Skin epidermis (tissue), 12 donors: ENCODE measurements at regions not wholly inside any gene's neighbourhood (a gene's known extent, or its start where the extent isn't known, plus 50 kb on each side); places are given as distances from the start of the nearest gene placed in this dataset.

ENCODE experiments used
- H3K27ac ChIP-seq, 21 experiments: fragments of 200-600 bp; sonication (generic) in 11 of 21; one replicate each; pipeline ENCODE4 v1.5.0; 2020; ENCODE audit warnings: mild to moderate bottlenecking in 3 of 21, inconsistent platforms in 2 of 21, moderate library complexity in 2 of 21
- H3K4me3 ChIP-seq, 7 experiments: fragments of 200-600 bp; sonication (generic) in 2 of 7; one replicate each; pipeline ENCODE4 v1.5.0; 2020; ENCODE audit warnings: inconsistent platforms in 2 of 7, mild to moderate bottlenecking in 2 of 7, moderate library complexity in 1 of 7

DNA sequence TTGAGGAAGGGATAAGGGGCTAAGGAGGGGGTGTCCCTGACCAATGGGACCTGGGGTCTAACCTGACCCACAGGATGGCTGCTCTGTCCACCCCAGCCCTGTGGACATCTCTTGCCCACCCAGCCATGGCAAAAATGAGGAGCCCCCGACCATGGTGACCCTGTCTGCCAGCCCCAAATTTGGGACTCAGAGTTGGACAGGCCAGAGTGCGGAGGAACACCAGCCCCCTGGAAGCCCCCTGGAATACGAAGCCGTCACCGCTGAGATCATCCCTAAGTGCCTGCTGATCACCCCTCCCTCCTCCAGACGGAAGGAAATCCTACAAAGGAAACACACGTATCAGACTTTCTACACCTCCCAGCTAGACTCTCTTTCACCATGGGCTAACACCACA, 119.3 kb downstream of the SIK1 start:
- H3K27ac ChIP-seq, result peak overlapping the region in 19 of 21 experiments; percentile 2 to 83 (median 61)
- H3K4me3 ChIP-seq, result no peak overlapping the region

DNA sequence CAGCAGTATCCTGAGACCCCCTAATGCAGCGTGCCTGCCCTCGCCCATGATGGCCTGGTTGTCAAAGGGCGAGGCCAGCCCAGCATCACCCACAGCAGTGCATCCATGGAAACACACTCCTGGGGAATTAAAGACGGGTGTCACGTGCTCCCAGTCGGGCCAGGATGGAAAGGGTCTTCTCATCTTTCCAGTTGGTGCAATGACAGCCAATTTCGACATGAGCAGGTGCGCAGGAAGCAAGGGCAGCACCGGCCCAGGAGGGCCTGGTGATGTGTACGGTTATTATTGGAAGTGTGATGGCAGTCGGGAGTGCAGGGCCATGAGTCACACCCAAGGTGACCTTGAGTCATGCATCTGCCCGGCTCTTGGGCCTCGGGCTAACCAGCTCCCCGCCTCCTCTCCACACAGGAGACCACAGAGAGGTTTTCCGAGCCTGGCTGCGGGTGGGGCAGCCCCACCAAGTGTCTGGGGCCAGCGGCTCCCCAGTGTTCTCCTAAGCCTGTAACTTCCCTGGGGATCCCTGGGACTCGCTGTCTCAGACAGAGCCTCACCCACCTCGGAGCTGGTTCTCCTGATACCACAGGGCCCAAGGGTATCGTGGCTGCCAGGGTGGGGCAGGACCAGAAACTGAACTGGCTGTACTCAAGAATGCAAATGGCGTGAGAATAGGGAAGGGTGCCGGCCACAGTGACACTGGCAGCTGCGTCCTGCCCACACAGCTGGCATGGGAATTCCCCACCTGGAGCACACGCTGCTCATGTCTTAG, 119.8 kb downstream of the SIK1 start:
- H3K27ac ChIP-seq, result peak overlapping the region in 19 of 21 experiments; percentile 2 to 83 (median 61)
- H3K4me3 ChIP-seq, result no peak overlapping the region

GRCh38 chr21:43306391-43306790, 120.5 kb downstream of the SIK1 start:
- H3K27ac ChIP-seq, result peak overlapping the region in 9 of 21 experiments; percentile 12 to 83 (median 61)
- H3K4me3 ChIP-seq, result no peak overlapping the region

- no peak overlapping the region for H3K4me3 ChIP-seq
- peak overlapping the region in 4 of 21 experiments; percentile 12 to 83 (median 66) for H3K27ac ChIP-seq
Measured at GRCh38 chr21:43305811-43306311, 121.1 kb downstream of the SIK1 start.

DNA sequence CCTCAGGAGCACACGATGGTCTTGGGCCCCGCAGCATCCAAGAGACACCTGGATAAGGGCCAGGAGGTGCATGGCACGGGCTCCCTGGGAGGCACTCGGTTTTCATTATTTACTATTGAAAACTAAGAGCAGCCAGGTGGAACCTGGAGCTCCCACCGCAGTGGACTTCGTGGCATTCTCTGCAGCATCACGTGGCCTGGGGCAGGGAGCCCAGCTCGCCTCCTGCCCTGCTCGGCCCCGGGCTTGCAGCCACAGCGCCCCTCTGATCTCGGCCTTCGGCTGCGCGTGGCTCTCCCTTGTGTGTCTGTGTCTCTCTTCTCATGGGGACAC, 121.6 kb downstream of the SIK1 start:
- Histone ChIP-seq H3K27ac (no peak overlapping the region), H3K4me3 (no peak overlapping the region)

- Histone ChIP-seq H3K4me3 (no peak overlapping the region), H3K27ac (peak overlapping the region in 3 of 21 experiments; percentile 9 to 54 (median 22))
Measured at GRCh38 chr21:43304621-43305335, 122.2 kb downstream of the SIK1 start.

DNA sequence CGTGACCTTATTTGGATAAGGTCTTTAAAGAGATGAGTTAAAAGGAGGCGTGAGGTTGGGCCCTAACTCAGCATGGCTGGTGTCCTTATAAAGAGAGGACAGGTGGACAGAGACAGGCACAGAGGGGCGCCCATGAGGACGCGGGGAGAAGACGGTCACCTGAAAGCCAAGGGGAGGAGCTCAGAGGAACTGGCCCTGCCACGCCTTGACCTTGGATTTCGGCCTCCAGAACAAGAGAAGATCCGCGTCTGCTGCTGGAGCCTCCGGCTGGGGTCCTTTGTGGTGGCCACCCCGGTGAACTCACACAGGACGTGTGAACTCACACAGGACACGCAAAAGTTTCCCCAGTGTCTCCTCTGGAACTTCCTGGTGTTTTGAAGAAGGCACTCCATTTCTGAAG, 122.7 kb downstream of the SIK1 start:
- Histone ChIP-seq H3K27ac (peak overlapping the region in 3 of 21 experiments; percentile 9 to 54 (median 22)), H3K4me3 (no peak overlapping the region)

DNA sequence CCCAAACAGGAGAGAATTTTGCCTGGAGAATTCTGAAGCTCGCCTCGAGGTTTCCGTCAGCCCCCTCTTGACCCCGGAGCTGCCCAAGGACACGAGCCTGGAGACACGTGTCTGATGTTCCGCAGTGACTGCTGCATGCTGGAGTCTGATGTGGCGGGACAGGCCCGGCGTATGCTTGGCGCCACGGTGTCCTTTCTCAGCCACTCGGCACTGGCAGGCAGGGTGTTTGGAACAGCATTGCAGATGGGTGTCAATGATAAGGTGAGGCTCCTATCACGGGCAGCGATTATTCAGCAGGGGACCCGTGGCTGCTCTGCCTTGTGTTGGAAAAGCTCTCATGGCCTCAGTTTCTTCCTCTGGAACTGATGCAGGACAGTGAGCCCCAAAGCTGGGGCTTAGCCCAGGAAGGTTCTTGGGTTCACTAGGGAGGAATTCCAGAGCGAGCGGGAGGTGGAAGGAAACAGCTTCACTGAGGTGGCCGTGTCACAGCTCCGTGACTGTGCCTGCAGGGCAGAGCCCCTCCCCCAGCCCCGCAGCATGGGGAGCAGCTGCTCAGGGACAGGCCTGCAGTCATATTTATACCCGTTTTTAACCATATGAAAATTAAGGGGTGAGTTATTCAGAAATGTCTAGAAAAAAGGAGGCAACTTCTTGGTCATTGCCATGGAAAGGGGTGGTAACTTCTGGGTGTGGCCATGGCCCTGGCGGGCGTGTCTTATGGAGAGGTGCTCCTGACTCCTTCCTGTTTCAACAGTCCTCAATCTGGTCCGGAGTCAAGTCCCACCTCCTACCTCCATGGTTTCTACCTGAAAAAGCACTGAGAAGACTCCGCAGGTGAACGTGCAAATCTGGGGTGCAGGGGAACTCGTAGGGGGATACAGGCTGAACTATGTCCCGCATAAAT, 123.4 kb downstream of the SIK1 start:
- H3K4me3 ChIP-seq, result no peak overlapping the region
- H3K27ac ChIP-seq, result peak overlapping the region in 6 of 21 experiments; percentile 9 to 85 (median 41)

DNA sequence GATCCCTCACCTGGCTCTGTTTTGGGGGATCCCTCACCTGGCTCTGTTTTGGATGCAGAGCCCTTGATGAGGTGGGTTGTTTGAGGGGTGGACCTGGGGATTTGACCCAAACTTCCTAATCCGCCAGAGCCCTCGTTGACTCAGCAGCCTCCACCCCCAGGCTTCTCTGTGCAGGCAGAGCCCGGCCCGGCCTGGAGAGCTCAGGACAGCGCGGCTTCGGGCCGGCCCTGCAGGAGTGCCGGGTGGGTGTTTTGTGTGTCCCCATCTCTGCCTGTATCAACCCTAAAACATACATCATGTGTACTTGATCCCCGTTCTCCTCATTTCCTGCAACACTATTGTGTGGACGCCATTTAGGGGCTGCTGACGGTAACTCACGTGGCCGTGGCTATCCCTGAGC, 124.2 kb downstream of the SIK1 start:
- H3K4me3 ChIP-seq, result no peak overlapping the region
- H3K27ac ChIP-seq, result peak overlapping the region in 4 of 21 experiments; percentile 59 to 91 (median 82)

DNA sequence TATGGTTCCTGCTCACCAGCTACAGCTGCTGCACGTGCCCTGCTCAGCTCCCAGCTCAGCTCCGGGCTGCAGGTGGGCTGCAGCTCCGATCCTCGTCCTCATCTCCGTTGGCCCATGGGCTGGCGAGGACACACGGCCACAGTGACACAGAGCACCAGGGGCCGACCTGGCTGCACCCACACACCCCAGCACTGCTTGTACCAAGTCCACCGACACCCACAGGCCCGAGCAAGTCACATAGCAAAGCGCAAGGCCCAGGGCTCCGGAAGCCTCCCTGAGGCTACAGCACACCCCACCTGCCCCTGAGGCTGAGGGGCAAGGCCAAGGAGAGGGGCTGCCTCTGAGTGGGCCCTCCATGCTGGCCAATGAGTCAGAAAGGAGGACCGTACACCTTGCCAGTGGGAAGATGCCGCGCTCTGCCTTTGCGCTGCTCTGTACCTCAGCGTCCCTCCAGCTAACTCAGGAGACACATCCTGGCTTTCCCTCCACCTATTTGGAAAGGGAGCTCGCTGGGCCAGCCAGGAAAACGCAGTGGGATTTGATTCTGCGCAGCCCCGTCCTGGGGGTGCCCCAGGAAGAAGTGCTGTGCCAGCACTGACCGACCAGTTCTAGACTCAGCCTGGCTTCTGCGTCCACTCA, 124.8 kb downstream of the SIK1 start:
- H3K27ac ChIP-seq, result peak overlapping the region in 15 of 21 experiments; percentile 44 to 91 (median 82)

DNA sequence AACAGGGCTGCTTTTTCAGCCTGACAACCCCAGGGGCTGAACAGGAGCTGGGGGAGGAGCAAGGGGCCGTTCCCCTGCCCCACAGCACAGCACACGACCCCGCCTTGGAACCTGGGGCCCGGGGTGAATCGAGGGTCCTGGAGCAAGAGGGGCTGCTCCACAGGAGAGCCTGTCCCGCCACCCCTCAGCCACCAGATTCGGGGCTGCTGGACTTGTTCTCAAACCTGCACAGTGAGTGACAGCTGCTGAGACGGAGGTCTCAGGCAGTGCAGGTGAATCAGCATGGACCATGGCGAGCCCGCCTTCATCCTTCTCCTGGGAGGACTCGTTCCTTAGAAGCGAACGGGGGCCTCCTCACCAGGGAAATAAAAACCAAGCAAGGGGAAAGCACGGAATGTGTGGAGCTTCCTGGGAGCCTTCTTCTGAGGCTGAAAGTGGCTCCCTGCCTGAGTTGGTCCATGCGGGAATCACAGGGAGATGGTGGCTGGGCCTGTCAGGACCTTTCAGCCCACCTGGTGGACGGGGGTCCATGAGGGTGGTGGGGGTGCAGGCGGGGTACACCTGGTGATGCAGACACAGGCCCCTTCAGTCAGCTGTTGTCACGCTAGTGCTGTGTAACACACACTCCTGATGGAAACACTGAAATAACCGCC, 125.4 kb downstream of the SIK1 start:
- H3K27ac ChIP-seq, result peak overlapping the region in 19 of 21 experiments; percentile 30 to 91 (median 80)
- H3K4me3 ChIP-seq, result no peak overlapping the region

More for the DNA sequence above, 124.8 kb downstream of the SIK1 start:
- H3K4me3 ChIP-seq, result no peak overlapping the region

DNA sequence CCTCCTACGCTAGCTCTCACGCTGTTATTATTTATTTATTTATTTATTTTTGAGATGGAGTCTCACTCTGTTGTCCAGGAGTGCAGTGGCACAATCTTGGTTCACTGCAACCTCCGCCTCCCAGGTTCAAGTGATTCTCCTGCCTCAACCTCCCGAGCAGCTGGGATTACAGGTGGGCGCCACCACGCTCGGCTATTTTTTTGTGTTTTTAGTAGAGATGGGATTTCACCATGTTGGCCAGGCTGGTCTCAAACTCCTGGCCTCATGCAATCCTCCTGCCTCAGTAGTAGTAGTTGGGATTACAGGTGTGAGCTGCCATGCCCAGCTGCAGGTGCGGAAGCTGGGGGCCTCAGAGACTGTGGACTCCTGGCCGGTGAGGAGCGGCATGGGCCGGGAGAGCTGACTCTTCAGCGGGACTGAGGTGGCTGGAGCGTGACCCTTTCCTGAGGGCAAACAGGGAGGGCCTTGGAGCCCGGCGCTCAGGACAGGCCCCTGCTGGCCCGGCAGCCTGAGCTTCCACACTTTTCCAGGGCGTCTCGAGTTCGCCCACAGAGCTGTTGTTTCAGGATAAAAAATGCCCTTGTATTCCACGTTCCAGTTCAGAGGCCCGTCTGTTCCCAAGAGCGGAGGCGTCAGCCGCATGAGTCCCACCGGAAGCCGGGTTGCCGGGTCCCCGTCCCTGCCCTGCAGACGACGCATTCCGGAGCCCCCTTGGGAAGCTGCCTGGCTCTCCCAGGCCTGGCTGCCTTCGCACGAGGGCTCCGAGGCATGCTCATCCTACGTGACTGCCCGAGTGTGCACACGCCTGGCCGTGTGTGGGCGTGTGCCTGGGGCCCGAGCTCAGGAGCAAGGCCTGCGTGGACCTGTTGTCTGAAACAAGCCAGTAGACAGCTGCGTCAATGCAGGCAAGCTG, 126.2 kb downstream of the SIK1 start:
- H3K4me3 ChIP-seq, result no peak overlapping the region
- peak overlapping the region in 20 of 21 experiments; percentile 30 to 91 (median 80) for H3K27ac ChIP-seq

DNA sequence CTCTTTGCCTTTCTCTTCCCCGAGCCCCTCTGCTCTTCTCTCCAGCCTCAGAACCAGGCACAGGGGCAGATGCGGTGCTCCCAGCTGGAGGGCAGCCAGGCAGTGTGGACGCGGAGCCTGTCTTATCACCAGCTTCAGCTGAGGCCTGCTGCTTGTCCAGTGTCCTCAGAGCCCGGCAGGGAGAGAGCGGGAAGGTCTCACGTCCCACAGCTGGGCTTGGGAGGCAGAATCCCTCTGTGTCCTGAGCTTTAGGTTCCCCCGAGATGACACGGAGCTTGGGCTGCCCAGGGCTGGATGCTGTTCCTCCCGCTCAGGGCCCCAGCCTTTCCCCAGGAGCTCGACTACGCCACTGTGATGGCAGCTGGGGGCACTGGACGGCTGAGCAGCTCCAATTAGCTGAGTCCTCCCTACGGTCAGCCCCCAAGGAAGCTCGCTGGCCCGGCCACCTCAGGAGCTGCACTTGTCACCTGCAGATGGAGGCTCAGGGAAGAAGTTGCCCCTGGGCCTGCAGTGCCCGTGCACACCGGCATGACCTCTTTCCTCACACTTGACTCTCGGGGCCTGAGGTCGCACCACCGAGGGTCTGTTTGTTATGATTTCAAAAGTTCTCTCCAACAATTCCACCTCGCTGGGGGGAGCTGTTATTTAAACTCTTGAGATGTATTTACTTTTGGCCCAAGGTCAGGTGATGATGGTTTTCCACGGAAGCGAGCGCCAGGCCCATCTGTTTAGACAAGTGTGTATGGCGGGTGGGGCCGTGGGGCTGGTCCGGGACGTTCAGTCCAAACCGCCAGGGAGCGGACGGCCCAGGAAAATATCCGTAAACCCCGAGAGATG, 127.3 kb downstream of the SIK1 start:
- H3K27ac ChIP-seq, result peak overlapping the region in 4 of 21 experiments; percentile 6 to 91 (median 23)
- H3K4me3 ChIP-seq, result no peak overlapping the region

DNA sequence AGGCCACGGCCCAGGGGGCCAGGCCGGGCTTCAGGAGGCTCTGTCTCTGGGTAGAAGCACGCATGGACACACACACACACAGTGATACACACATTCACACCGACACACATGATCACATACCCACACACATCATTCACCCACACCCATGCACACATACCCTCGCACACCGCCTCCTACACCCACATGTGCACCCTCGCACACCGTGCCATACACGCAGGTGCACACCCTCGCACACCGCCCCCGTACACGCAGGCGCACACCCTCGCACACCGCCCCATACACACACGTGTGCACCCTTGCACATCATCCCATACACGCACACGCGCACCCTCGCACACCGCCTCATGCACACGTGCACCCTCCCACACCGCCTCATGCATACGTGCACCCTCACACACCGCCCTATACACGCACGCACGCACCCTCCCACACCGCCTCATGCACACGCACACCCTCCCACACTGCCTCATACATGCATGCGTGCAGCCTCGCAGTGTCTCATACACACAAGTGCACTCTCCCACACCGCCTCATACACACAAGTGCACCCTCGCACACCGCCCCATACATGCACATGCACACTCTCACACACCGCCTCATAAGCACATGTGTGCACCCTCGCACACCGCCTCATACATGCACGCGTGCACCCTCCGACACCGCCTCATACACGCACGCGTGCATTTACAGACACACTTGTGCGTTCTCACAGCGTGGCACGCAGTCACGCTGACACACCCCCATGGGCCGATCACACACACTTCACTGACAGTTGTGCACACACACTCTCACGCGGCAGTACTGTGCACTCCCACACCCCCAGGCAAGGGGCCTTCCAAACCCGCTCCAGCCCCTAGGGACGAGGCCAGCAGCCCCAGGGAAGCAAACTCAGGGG, 128.1 kb downstream of the SIK1 start:
- Histone ChIP-seq H3K27ac (peak overlapping the region in 1 of 21 experiments; percentile 8), H3K4me3 (no peak overlapping the region)

DNA sequence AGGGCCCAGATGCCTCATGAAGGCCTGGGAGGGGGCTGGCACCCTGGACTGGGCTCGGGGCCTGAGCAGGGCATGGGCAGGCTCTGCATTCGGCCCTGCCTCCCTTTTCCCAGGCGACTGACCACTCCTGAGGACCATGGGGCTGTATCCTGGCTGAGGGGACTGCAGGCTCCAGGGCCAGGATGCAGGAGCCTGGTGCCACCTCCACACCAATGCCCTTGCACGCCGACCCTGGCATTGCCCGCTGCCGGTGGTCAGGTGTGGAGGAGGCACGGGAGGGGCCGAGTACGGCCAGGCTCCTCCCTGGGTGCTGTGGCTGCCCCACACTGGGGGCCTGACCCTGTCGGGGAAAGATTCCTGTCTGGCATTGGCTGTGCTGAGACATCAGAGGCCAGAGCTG, 128.9 kb downstream of the SIK1 start:
- Histone ChIP-seq H3K4me3 (no peak overlapping the region), H3K27ac (no peak overlapping the region)

GRCh38 chr21:43297391-43297981, 128.7 kb downstream of the CRYAA start:
- Histone ChIP-seq H3K27ac (no peak overlapping the region), H3K4me3 (no peak overlapping the region)
